ENCODE measurements at regions not wholly inside any gene's neighbourhood (a gene's known extent, or its start where the extent isn't known, plus 50 kb on each side); places are given as distances from the start of the nearest gene placed in this dataset.

DNA sequence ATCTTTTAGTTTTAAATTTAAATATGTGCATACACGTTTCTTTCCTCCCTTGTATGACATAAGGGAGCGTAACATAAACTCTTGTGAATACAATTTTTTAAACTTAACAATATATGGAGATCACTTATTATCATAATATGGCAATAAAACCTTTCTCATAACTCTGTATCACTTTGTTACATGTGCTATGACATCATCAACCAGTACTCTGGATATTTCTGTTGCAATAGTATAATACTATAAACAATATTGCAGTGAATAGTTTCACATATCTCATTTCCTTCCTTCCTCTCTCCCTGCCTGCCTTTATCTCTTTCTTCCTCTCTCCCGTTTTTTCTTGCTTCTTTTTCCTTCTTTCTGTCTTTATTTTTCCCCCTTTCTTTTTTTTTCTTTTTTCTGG is 1278.0 kb upstream of the CNTN5 start:
- TF ChIP-seq, protein P1, sequence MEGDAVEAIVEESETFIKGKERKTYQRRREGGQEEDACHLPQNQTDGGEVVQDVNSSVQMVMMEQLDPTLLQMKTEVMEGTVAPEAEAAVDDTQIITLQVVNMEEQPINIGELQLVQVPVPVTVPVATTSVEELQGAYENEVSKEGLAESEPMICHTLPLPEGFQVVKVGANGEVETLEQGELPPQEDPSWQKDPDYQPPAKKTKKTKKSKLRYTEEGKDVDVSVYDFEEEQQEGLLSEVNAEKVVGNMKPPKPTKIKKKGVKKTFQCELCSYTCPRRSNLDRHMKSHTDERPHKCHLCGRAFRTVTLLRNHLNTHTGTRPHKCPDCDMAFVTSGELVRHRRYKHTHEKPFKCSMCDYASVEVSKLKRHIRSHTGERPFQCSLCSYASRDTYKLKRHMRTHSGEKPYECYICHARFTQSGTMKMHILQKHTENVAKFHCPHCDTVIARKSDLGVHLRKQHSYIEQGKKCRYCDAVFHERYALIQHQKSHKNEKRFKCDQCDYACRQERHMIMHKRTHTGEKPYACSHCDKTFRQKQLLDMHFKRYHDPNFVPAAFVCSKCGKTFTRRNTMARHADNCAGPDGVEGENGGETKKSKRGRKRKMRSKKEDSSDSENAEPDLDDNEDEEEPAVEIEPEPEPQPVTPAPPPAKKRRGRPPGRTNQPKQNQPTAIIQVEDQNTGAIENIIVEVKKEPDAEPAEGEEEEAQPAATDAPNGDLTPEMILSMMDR (IDR thresholded peaks at IDR 0.05): no peak

- TF ChIP-seq, protein P1 (IDR thresholded peaks at IDR 0.05): no peak
Observed at GRCh38 chr11:97743205-97743742, 1277.5 kb upstream of the CNTN5 start.

- TF ChIP-seq, protein P1 (IDR thresholded peaks at IDR 0.05): no peak
Observed at GRCh38 chr11:97745515-97746050, 1275.2 kb upstream of the CNTN5 start.

GRCh38 chr11:97746818-97747217 is 1273.9 kb upstream of the CNTN5 start:
- TF ChIP-seq, protein P1 (IDR thresholded peaks at IDR 0.05): no peak

GRCh38 chr11:97751405-97751804 is 1269.3 kb upstream of the CNTN5 start:
- TF ChIP-seq, protein P1 (IDR thresholded peaks at IDR 0.05): no peak

- TF ChIP-seq, protein P1 (IDR thresholded peaks at IDR 0.05): no peak
Observed at GRCh38 chr11:97751952-97752351, 1268.8 kb upstream of the CNTN5 start.

- TF ChIP-seq, protein P1 (IDR thresholded peaks at IDR 0.05): no peak
Observed at GRCh38 chr11:97754976-97755375, 1265.8 kb upstream of the CNTN5 start.
